HepG2 (cell line): ENCODE measurements at regions not wholly inside any gene's neighbourhood (a gene's known extent, or its start where the extent isn't known, plus 50 kb on each side); places are given as distances from the start of the nearest gene placed in this dataset.

Source experiments
- ATF1 ChIP-seq: IDR thresholded peaks from 2 replicates; pipeline ENCODE4 v1.6.1; 2016; ENCODE audit warnings: mild to moderate bottlenecking, control low read depth
- CTCF ChIP-seq: sonication (generic); formaldehyde crosslinking; IDR thresholded peaks from 2 replicates; pipeline ENCODE4 v1.5.0; 2020; ENCODE audit warnings: mild to moderate bottlenecking, missing genetic modification reagents, moderate library complexity
- ELF1 ChIP-seq: sonication (generic); formaldehyde crosslinking; IDR thresholded peaks from 2 replicates; pipeline ENCODE4 v1.4.0; 2020; ENCODE audit warnings: missing genetic modification reagents
- FOXA1 ChIP-seq, 2 experiments: fragments of 450-650 bp in 1 of 2; sonication (generic) in 1 of 2; formaldehyde crosslinking in 1 of 2; IDR thresholded peaks; 2 replicates each; pipeline versions ENCODE4 v1.4.0 to v1.6.1; 2016 to 2020; ENCODE audit warnings: missing genetic modification reagents in 1 of 2
- HIVEP1 ChIP-seq: sonication (generic); formaldehyde crosslinking; IDR thresholded peaks from 2 replicates; pipeline ENCODE4 v1.4.0; 2020; ENCODE audit warnings: mild to moderate bottlenecking, missing genetic modification reagents
- KMT2A ChIP-seq: sonication (generic); formaldehyde crosslinking; IDR thresholded peaks from 2 replicates; pipeline ENCODE4 v1.4.0; 2020; ENCODE audit warnings: missing genetic modification reagents
- NPAS2 ChIP-seq: sonication (generic); formaldehyde crosslinking; IDR thresholded peaks from 2 replicates; pipeline ENCODE4 v1.8.0; 2022; ENCODE audit warnings: mild to moderate bottlenecking, missing genetic modification reagents, borderline replicate concordance
- PHF20 ChIP-seq: sonication (generic); formaldehyde crosslinking; IDR thresholded peaks from 2 replicates; pipeline ENCODE4 v1.5.0; 2020; ENCODE audit warnings: mild to moderate bottlenecking, missing genetic modification reagents
- POLR2A ChIP-seq, 2 experiments: IDR thresholded peaks; 2 replicates each; pipeline ENCODE4 v1.6.1; 2011; ENCODE audit warnings: low read depth in 2 of 2, low read length in 2 of 2, mild to moderate bottlenecking in 1 of 2, moderate library complexity in 1 of 2; ENCODE audit not compliant: insufficient read depth in 1 of 2
- POLR2AphosphoS5 ChIP-seq: IDR thresholded peaks from 2 replicates; pipeline ENCODE4 v1.6.1; 2012; ENCODE audit warnings: low read depth, low read length
- ZNF124 ChIP-seq: sonication (generic); formaldehyde crosslinking; IDR thresholded peaks from 2 replicates; pipeline ENCODE4 v1.4.0; 2020; ENCODE audit warnings: missing genetic modification reagents
- ZNF263 ChIP-seq: sonication (generic); formaldehyde crosslinking; IDR thresholded peaks from 2 replicates; pipeline ENCODE4 v1.4.0; 2020; ENCODE audit warnings: missing genetic modification reagents
- TF ChIP-seq, protein P1 (sequence below): sonication (generic); formaldehyde crosslinking; conservative IDR thresholded peaks from 2 replicates; pipeline ENCODE4 v1.8.1; 2023; ENCODE audit warnings: missing genetic modification reagents
- TF ChIP-seq, protein P2 (sequence below): sonication (generic); formaldehyde crosslinking; IDR thresholded peaks from 2 replicates; pipeline ENCODE4 v1.5.1; 2020; ENCODE audit warnings: missing genetic modification reagents, mild to moderate bottlenecking, borderline replicate concordance

GRCh38 chr4:156660465-156660864 lies 311.1 kb downstream of the PDGFC start:
- TF ChIP-seq ATF1 (CRISPR knock-in tag) = no peak
- TF ChIP-seq POLR2AphosphoS5 = no peak
- TF ChIP-seq, protein P1, sequence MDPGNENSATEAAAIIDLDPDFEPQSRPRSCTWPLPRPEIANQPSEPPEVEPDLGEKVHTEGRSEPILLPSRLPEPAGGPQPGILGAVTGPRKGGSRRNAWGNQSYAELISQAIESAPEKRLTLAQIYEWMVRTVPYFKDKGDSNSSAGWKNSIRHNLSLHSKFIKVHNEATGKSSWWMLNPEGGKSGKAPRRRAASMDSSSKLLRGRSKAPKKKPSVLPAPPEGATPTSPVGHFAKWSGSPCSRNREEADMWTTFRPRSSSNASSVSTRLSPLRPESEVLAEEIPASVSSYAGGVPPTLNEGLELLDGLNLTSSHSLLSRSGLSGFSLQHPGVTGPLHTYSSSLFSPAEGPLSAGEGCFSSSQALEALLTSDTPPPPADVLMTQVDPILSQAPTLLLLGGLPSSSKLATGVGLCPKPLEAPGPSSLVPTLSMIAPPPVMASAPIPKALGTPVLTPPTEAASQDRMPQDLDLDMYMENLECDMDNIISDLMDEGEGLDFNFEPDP (CRISPR knock-in tag) = no peak
- no peak for TF ChIP-seq NPAS2
- TF ChIP-seq ELF1 (CRISPR knock-in tag) = no peak
- no peak for TF ChIP-seq ZNF263 (CRISPR knock-in tag)
- TF ChIP-seq FOXA1 (IDR thresholded peaks at IDR 0.05) = no peak
- TF ChIP-seq FOXA1 (CRISPR knock-in tag; IDR thresholded peaks at IDR 0.05) = no peak
- TF ChIP-seq ZNF124 (CRISPR knock-in tag) = no peak
- no peak for TF ChIP-seq KMT2A
- TF ChIP-seq PHF20 (CRISPR knock-in tag) = no peak
- TF ChIP-seq, protein P2, sequence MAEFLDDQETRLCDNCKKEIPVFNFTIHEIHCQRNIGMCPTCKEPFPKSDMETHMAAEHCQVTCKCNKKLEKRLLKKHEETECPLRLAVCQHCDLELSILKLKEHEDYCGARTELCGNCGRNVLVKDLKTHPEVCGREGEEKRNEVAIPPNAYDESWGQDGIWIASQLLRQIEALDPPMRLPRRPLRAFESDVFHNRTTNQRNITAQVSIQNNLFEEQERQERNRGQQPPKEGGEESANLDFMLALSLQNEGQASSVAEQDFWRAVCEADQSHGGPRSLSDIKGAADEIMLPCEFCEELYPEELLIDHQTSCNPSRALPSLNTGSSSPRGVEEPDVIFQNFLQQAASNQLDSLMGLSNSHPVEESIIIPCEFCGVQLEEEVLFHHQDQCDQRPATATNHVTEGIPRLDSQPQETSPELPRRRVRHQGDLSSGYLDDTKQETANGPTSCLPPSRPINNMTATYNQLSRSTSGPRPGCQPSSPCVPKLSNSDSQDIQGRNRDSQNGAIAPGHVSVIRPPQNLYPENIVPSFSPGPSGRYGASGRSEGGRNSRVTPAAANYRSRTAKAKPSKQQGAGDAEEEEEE (CRISPR knock-in tag) = no peak
- TF ChIP-seq POLR2A (IDR thresholded peaks at IDR 0.05; ENCODE audit: insufficient read depth in 1 of 2, low read depth in 2 of 2, low read length in 2 of 2) = no peak
- no peak for TF ChIP-seq CTCF
- TF ChIP-seq HIVEP1 (CRISPR knock-in tag) = no peak
